ENCODE measurements at regions not wholly inside any gene's neighbourhood (a gene's known extent, or its start where the extent isn't known, plus 50 kb on each side); places are given as distances from the start of the nearest gene placed in this dataset.

GRCh38 chr13:33730147-33730546, 87.8 kb upstream of the RFC3 start:
- H3K4me3 Mint-ChIP-seq = no peak overlapping the region
- no peaks in the 10 kb centered on the region for H3K27me3 Mint-ChIP-seq (ENCODE audit: low read depth)
- H3K27ac Mint-ChIP-seq (ENCODE audit: unreplicated experiment) = no peak overlapping the region
- H3K9me3 Mint-ChIP-seq = no peaks in the 10 kb centered on the region
- H3K4me1 Mint-ChIP-seq = peaks cover 9% of the 10 kb centered on the region
- no peak for TF ChIP-seq CTCF (conservative IDR thresholded peaks at IDR 0.05)
- H3K36me3 Mint-ChIP-seq (ENCODE audit: low read depth) = no peaks in the 10 kb centered on the region
- no peak for DNase-seq (ENCODE audit: low read depth, low spot score)

GRCh38 chr13:33730619-33731018, 87.3 kb upstream of the RFC3 start:
- Mint-ChIP-seq H3K4me3 (no peak overlapping the region), H3K4me1 (peaks cover 9% of the 10 kb centered on the region), H3K27ac (ENCODE audit: unreplicated experiment) (no peak overlapping the region), H3K9me3 (no peaks in the 10 kb centered on the region), H3K36me3 (ENCODE audit: low read depth) (no peaks in the 10 kb centered on the region), H3K27me3 (ENCODE audit: low read depth) (no peaks in the 10 kb centered on the region)
- no peak for DNase-seq (ENCODE audit: low read depth, low spot score)
- TF ChIP-seq CTCF (conservative IDR thresholded peaks at IDR 0.05) = no peak

- DNase-seq (ENCODE audit: low read depth, low spot score) = no peak
- H3K9me3 Mint-ChIP-seq = peaks cover 7% of the 10 kb centered on the region
- no peak overlapping the region for H3K27ac Mint-ChIP-seq (ENCODE audit: unreplicated experiment)
- no peak for TF ChIP-seq CTCF (conservative IDR thresholded peaks at IDR 0.05)
- H3K4me1 Mint-ChIP-seq = peaks cover 17% of the 10 kb centered on the region
- H3K27me3 Mint-ChIP-seq (ENCODE audit: low read depth) = no peaks in the 10 kb centered on the region
- no peaks in the 10 kb centered on the region for H3K36me3 Mint-ChIP-seq (ENCODE audit: low read depth)
- no peak overlapping the region for H3K4me3 Mint-ChIP-seq
Observed at GRCh38 chr13:33735276-33735675, 82.7 kb upstream of the RFC3 start.

- no peaks in the 10 kb centered on the region for H3K36me3 Mint-ChIP-seq (ENCODE audit: low read depth)
- TF ChIP-seq CTCF (conservative IDR thresholded peaks at IDR 0.05) = no peak
Observed at GRCh38 chr13:33739254-33739653, 78.7 kb upstream of the RFC3 start.

GRCh38 chr13:33740134-33740538, 77.8 kb upstream of the RFC3 start:
- TF ChIP-seq CTCF (conservative IDR thresholded peaks at IDR 0.05) = no peak
- Mint-ChIP-seq H3K36me3 (ENCODE audit: low read depth) (no peaks in the 10 kb centered on the region), H3K27me3 (ENCODE audit: low read depth) (no peaks in the 10 kb centered on the region), H3K4me1 (peaks cover 17% of the 10 kb centered on the region), H3K9me3 (peaks cover 7% of the 10 kb centered on the region), H3K27ac (ENCODE audit: unreplicated experiment) (no peak overlapping the region), H3K4me3 (no peak overlapping the region)
- no peak for DNase-seq (ENCODE audit: low read depth, low spot score)

More at GRCh38 chr13:33739254-33739653, 78.7 kb upstream of the RFC3 start:
- peaks cover 7% of the 10 kb centered on the region for H3K9me3 Mint-ChIP-seq
- H3K27me3 Mint-ChIP-seq (ENCODE audit: low read depth) = no peaks in the 10 kb centered on the region
- peaks cover 17% of the 10 kb centered on the region for H3K4me1 Mint-ChIP-seq
- no peak overlapping the region for H3K27ac Mint-ChIP-seq (ENCODE audit: unreplicated experiment)
- no peak overlapping the region for H3K4me3 Mint-ChIP-seq
- no peak for DNase-seq (ENCODE audit: low read depth, low spot score)

GRCh38 chr13:33742321-33742720, 75.6 kb upstream of the RFC3 start:
- peaks cover 17% of the 10 kb centered on the region for H3K4me1 Mint-ChIP-seq
- DNase-seq (ENCODE audit: low read depth, low spot score) = no peak
- H3K4me3 Mint-ChIP-seq = no peak overlapping the region
- H3K27ac Mint-ChIP-seq (ENCODE audit: unreplicated experiment) = no peak overlapping the region
- no peak for TF ChIP-seq CTCF (conservative IDR thresholded peaks at IDR 0.05)
- no peaks in the 10 kb centered on the region for H3K36me3 Mint-ChIP-seq (ENCODE audit: low read depth)
- H3K27me3 Mint-ChIP-seq (ENCODE audit: low read depth) = no peaks in the 10 kb centered on the region
- H3K9me3 Mint-ChIP-seq = peaks cover 2% of the 10 kb centered on the region

Measured in neural crest cell (in vitro differentiated cells).